ENCODE measurements at regions not wholly inside any gene's neighbourhood (a gene's known extent, or its start where the extent isn't known, plus 50 kb on each side); places are given as distances from the start of the nearest gene placed in this dataset.

GRCh38 chr17:12538003-12538402 lies 127.7 kb upstream of the MYOCD start:
- no peak for TF ChIP-seq CTCF (IDR thresholded peaks at IDR 0.05; ENCODE audit: insufficient read depth, low read depth, low read length, missing control alignments)
- no peak overlapping the region for H3K4me3 ChIP-seq (ENCODE audit: low read depth, low read length)
- DNase-seq (ENCODE audit: low read depth), result no peak

GRCh38 chr17:12545877-12546513 lies 119.7 kb upstream of the MYOCD start:
- H3K4me3 ChIP-seq (ENCODE audit: low read depth, low read length), result no peak overlapping the region
- TF ChIP-seq CTCF (IDR thresholded peaks at IDR 0.05; ENCODE audit: insufficient read depth, low read depth, low read length, missing control alignments), result peak; percentile 74
- DNase-seq (ENCODE audit: low read depth), result peak; percentile 54

- no peak overlapping the region for H3K4me3 ChIP-seq (ENCODE audit: low read depth, low read length)
- TF ChIP-seq CTCF (IDR thresholded peaks at IDR 0.05; ENCODE audit: insufficient read depth, low read depth, low read length, missing control alignments), result no peak
- no peak for DNase-seq (ENCODE audit: low read depth)
These were observed 118.7 kb upstream of the MYOCD start for GRCh38 chr17:12546983-12547382.

- no peak overlapping the region for H3K4me3 ChIP-seq (ENCODE audit: low read depth, low read length)
- no peak for TF ChIP-seq CTCF (IDR thresholded peaks at IDR 0.05; ENCODE audit: insufficient read depth, low read depth, low read length, missing control alignments)
- DNase-seq (ENCODE audit: low read depth), result no peak
These were observed 117.9 kb upstream of the MYOCD start for GRCh38 chr17:12547831-12548230.

- no peak overlapping the region for H3K4me3 ChIP-seq (ENCODE audit: low read depth, low read length)
- no peak for DNase-seq (ENCODE audit: low read depth)
- no peak for TF ChIP-seq CTCF (IDR thresholded peaks at IDR 0.05; ENCODE audit: insufficient read depth, low read depth, low read length, missing control alignments)
These were observed 117.1 kb upstream of the MYOCD start for GRCh38 chr17:12548558-12548957.

- no peak for DNase-seq (ENCODE audit: low read depth)
- no peak overlapping the region for H3K4me3 ChIP-seq (ENCODE audit: low read depth, low read length)
- TF ChIP-seq CTCF (IDR thresholded peaks at IDR 0.05; ENCODE audit: insufficient read depth, low read depth, low read length, missing control alignments), result no peak
These were observed 116.1 kb upstream of the MYOCD start for GRCh38 chr17:12549499-12550041.

GRCh38 chr17:12553625-12554024 lies 112.1 kb upstream of the MYOCD start:
- DNase-seq (ENCODE audit: low read depth), result no peak
- H3K4me3 ChIP-seq (ENCODE audit: low read depth, low read length), result no peak overlapping the region
- no peak for TF ChIP-seq CTCF (IDR thresholded peaks at IDR 0.05; ENCODE audit: insufficient read depth, low read depth, low read length, missing control alignments)

Measured in GM12865 (cell line).